ENCODE measurements at regions not wholly inside any gene's neighbourhood (a gene's known extent, or its start where the extent isn't known, plus 50 kb on each side); places are given as distances from the start of the nearest gene placed in this dataset.

GRCh38 chr2:138391946-138392345 lies 109.6 kb upstream of the SPOPL start:
- H3K27me3 ChIP-seq (ENCODE audit: insufficient read depth, poor library complexity, severe bottlenecking), result no peaks in the 10 kb centered on the region
- no peak overlapping the region for H3K27ac ChIP-seq (replicated peaks)
- DNase-seq (ENCODE audit: low read depth in 1 of 2, low spot score in 1 of 2), result no peak
- no peak overlapping the region for H3K4me3 ChIP-seq (replicated peaks; ENCODE audit: insufficient read depth, low read length)
- TF ChIP-seq REST (IDR thresholded peaks at IDR 0.05; ENCODE audit: insufficient replicate concordance, low read depth) (no peak), SPI1 (IDR thresholded peaks at IDR 0.05; ENCODE audit: borderline replicate concordance, low read depth) (no peak), POLR2AphosphoS5 (IDR thresholded peaks at IDR 0.05; ENCODE audit: low read depth) (no peak), CTCF (IDR thresholded peaks at IDR 0.05; ENCODE audit: insufficient read depth, low read length) (no peak), GABPA (IDR thresholded peaks at IDR 0.05; ENCODE audit: low read depth) (no peak)

- H3K27ac ChIP-seq (replicated peaks), result no peak overlapping the region
- TF ChIP-seq POLR2AphosphoS5 (IDR thresholded peaks at IDR 0.05; ENCODE audit: low read depth) (no peak), REST (IDR thresholded peaks at IDR 0.05; ENCODE audit: insufficient replicate concordance, low read depth) (no peak), CTCF (IDR thresholded peaks at IDR 0.05; ENCODE audit: insufficient read depth, low read length) (no peak), GABPA (IDR thresholded peaks at IDR 0.05; ENCODE audit: low read depth) (no peak), SPI1 (IDR thresholded peaks at IDR 0.05; ENCODE audit: borderline replicate concordance, low read depth) (no peak)
- no peak for DNase-seq (ENCODE audit: low read depth in 1 of 2, low spot score in 1 of 2)
Measured at GRCh38 chr2:138395565-138396306, 105.8 kb upstream of the SPOPL start.

GRCh38 chr2:138396843-138397242 lies 104.7 kb upstream of the SPOPL start:
- H3K4me3 ChIP-seq (replicated peaks; ENCODE audit: insufficient read depth, low read length), result no peak overlapping the region
- TF ChIP-seq CTCF (IDR thresholded peaks at IDR 0.05; ENCODE audit: insufficient read depth, low read length) (no peak), SPI1 (IDR thresholded peaks at IDR 0.05; ENCODE audit: borderline replicate concordance, low read depth) (no peak), GABPA (IDR thresholded peaks at IDR 0.05; ENCODE audit: low read depth) (no peak), REST (IDR thresholded peaks at IDR 0.05; ENCODE audit: insufficient replicate concordance, low read depth) (no peak), POLR2AphosphoS5 (IDR thresholded peaks at IDR 0.05; ENCODE audit: low read depth) (no peak)
- no peak for DNase-seq (ENCODE audit: low read depth in 1 of 2, low spot score in 1 of 2)
- H3K27me3 ChIP-seq (ENCODE audit: insufficient read depth, poor library complexity, severe bottlenecking), result no peaks in the 10 kb centered on the region
- no peak overlapping the region for H3K27ac ChIP-seq (replicated peaks)

More at GRCh38 chr2:138395565-138396306, 105.8 kb upstream of the SPOPL start:
- no peak overlapping the region for H3K4me3 ChIP-seq (replicated peaks; ENCODE audit: insufficient read depth, low read length)
- H3K27me3 ChIP-seq (ENCODE audit: insufficient read depth, poor library complexity, severe bottlenecking), result no peaks in the 10 kb centered on the region

Measured in HL-60 (cell line).